KMS-11 (cell line): ENCODE measurements at regions not wholly inside any gene's neighbourhood (a gene's known extent, or its start where the extent isn't known, plus 50 kb on each side); places are given as distances from the start of the nearest gene placed in this dataset.

Experiments
- H2AFZ ChIP-seq: fragments of 200-600 bp; sonication (generic); 2 replicates; pipeline ENCODE4 v1.6.1; 2016; ENCODE audit warnings: antibody characterized with exemption, mixed run types, low read depth
- H3K27ac ChIP-seq: fragments of 200-600 bp; sonication (generic); 2 replicates; pipeline ENCODE4 v1.6.1; 2016; ENCODE audit warnings: mild to moderate bottlenecking, mixed run types
- H3K27me3 ChIP-seq: fragments of 200-600 bp; sonication (generic); 2 replicates; pipeline ENCODE4 v1.6.1; 2017; ENCODE audit warnings: mild to moderate bottlenecking, low read depth, mixed run types, moderate library complexity; ENCODE audit not compliant: insufficient read depth
- H3K36me3 ChIP-seq: fragments of 200-600 bp; sonication (generic); 2 replicates; pipeline ENCODE4 v1.6.1; 2017; ENCODE audit warnings: mild to moderate bottlenecking, mixed run types; ENCODE audit not compliant: insufficient read depth
- H3K4me1 ChIP-seq: fragments of 200-600 bp; sonication (generic); 2 replicates; pipeline ENCODE4 v1.6.1; 2016; ENCODE audit warnings: mild to moderate bottlenecking, low read depth, mixed run types; ENCODE audit not compliant: poor library complexity, severe bottlenecking
- H3K4me2 ChIP-seq: fragments of 200-600 bp; sonication (generic); 2 replicates; pipeline ENCODE4 v1.7.0; 2016; ENCODE audit warnings: mild to moderate bottlenecking, mixed run types
- H3K4me3 ChIP-seq: fragments of 200-600 bp; sonication (generic); IDR thresholded peaks from 2 replicates; pipeline ENCODE4 v1.6.1; 2017; ENCODE audit warnings: low read depth, low read length, mixed read lengths; ENCODE audit not compliant: insufficient read depth
- H3K79me2 ChIP-seq: fragments of 200-600 bp; sonication (generic); 2 replicates; pipeline ENCODE4 v1.6.1; 2016; ENCODE audit warnings: low read depth, mixed run types; ENCODE audit not compliant: insufficient read depth
- H3K9ac ChIP-seq: fragments of 200-600 bp; sonication (generic); 2 replicates; pipeline ENCODE4 v1.6.1; 2016; ENCODE audit warnings: mild to moderate bottlenecking, mixed run types
- H4K20me1 ChIP-seq: fragments of 200-600 bp; sonication (generic); 2 replicates; pipeline ENCODE4 v1.6.1; 2016; ENCODE audit warnings: mild to moderate bottlenecking, mixed run types; ENCODE audit not compliant: insufficient read depth
- TF ChIP-seq, protein P1 (sequence below): fragments of 200-600 bp; sonication (generic); conservative IDR thresholded peaks from 2 replicates; pipeline ENCODE4 v1.6.1; 2017; ENCODE audit warnings: low read depth, mild to moderate bottlenecking, antibody characterized with exemption, low read length, moderate library complexity, mixed read lengths

DNA sequence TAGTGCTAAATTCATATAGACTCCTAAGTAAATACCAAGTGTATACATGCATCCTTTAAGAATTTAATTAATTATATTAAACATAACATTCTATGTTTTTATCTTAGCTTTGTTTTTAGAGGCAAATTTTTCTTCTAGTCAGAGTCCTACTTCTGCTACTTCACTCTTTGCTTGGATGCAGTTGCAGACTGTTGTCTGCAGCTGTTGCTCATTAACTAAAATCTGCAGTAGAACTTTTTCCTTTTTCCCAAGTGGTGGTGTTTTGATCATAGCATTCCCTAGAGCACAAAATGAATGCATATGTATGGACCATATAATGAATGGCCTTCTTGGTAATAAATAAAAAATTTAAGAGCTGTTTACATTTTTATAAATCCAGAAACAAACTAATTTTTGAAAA is 198.3 kb downstream of the CASP12 start:
- H3K27me3 ChIP-seq, result no peaks in the 10 kb centered on the region
- peaks cover 43% of the 10 kb centered on the region for H3K4me1 ChIP-seq
- no peaks in the 10 kb centered on the region for H4K20me1 ChIP-seq

DNA sequence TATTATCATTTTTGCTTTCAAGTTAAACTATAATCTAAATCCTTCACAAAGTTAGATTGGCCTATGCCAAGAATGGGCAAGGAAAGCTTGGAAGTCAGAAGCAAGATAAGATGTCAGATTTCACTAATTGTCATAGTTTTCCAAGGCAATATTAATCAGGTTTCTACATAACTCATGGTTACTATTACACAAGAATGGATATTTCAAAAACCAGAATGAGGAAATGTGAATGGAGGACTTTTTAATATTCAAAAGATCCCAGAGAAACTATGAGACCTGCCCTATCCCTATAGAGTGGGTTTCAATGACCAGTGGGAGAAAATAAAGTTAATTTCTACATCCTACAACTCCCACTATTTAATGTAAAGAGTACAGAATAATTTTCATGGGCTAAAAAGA is 203.2 kb downstream of the CASP12 start:
- Histone ChIP-seq H3K4me3 (no peak overlapping the region), H2AFZ (no peak overlapping the region), H3K4me2 (no peak overlapping the region), H4K20me1 (no peaks in the 10 kb centered on the region), H3K79me2 (no peaks in the 10 kb centered on the region), H3K36me3 (no peaks in the 10 kb centered on the region), H3K27me3 (no peaks in the 10 kb centered on the region), H3K4me1 (peaks cover 11% of the 10 kb centered on the region), H3K9ac (no peak overlapping the region), H3K27ac (no peak overlapping the region)
- TF ChIP-seq, protein P1, sequence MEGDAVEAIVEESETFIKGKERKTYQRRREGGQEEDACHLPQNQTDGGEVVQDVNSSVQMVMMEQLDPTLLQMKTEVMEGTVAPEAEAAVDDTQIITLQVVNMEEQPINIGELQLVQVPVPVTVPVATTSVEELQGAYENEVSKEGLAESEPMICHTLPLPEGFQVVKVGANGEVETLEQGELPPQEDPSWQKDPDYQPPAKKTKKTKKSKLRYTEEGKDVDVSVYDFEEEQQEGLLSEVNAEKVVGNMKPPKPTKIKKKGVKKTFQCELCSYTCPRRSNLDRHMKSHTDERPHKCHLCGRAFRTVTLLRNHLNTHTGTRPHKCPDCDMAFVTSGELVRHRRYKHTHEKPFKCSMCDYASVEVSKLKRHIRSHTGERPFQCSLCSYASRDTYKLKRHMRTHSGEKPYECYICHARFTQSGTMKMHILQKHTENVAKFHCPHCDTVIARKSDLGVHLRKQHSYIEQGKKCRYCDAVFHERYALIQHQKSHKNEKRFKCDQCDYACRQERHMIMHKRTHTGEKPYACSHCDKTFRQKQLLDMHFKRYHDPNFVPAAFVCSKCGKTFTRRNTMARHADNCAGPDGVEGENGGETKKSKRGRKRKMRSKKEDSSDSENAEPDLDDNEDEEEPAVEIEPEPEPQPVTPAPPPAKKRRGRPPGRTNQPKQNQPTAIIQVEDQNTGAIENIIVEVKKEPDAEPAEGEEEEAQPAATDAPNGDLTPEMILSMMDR, result no peak

More for the DNA sequence above, 198.3 kb downstream of the CASP12 start:
- Histone ChIP-seq H2AFZ (no peak overlapping the region), H3K9ac (0 out of 2 replicates have a peak overlapping the region, but pooled peaks have one; percentile 6), H3K79me2 (no peaks in the 10 kb centered on the region), H3K4me2 (peak overlapping the region; percentile 54), H3K4me3 (no peak overlapping the region), H3K36me3 (no peaks in the 10 kb centered on the region), H3K27ac (peak overlapping the region; percentile 54)
- TF ChIP-seq, protein P1, result no peak

DNA sequence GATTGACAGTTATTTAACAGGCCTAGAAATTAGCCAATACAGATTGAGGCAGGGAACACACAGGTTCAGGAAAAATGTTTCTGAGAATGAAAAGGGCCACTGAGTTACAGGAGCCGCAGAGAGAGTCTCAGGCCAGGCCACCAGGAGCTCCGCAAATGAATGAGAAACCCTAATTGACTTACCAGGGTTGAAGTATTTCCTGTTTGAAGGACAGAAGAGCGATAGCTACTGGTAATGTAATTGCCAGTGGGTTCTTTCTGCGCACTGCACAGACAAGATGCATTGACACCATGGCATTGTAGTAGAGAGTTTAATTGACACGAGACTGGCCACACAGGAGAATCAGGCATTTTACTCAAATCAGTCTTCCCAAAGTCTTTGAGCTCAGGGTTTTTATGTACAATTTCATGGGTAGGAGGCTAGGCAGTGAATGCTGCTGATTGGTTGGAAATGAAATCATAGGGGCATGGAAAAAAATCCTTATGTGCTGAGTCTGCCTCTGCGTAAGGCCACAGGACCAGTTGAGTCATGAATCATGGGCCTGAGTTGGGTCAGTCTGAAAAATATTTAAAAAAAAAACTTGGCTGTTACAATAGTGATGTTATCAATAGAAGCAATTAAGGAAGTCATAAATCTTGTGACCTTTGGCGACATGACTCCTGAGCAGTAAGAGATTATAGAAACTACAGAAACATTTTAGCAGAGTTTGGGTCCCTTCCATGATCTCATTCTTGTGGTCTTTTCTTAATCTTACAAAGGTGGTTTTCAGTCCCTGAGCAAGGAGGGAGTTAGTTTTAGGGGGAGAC is 203.8 kb downstream of the CASP12 start:
- Histone ChIP-seq H2AFZ (no peak overlapping the region), H4K20me1 (no peaks in the 10 kb centered on the region), H3K4me1 (peaks cover 5% of the 10 kb centered on the region), H3K4me2 (no peak overlapping the region), H3K27me3 (no peaks in the 10 kb centered on the region), H3K79me2 (no peaks in the 10 kb centered on the region), H3K36me3 (no peaks in the 10 kb centered on the region), H3K9ac (no peak overlapping the region), H3K27ac (no peak overlapping the region), H3K4me3 (no peak overlapping the region)
- TF ChIP-seq, protein P1, result no peak

DNA sequence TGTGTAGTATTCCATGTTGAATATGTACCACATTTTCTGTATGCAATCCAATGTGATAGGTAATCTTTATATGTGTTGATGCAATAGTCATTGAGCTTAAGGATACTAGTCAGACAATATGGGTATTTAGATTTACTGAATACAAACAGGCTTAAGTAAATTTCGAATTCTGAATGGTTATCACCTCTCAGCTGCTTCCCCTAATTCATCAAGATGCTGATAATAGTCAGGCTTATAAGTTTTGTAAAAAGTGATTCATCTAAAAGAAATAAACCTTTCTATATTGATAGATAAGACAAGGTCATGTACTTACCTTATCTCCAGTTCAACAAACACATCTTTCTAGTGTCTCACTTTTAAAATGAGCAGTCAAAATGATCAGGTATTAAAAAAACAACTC is 205.5 kb downstream of the CASP12 start:
- Histone ChIP-seq H3K79me2 (no peaks in the 10 kb centered on the region), H3K9ac (no peak overlapping the region), H3K27ac (no peak overlapping the region), H3K27me3 (no peaks in the 10 kb centered on the region), H2AFZ (no peak overlapping the region), H3K4me2 (no peak overlapping the region), H4K20me1 (no peaks in the 10 kb centered on the region), H3K36me3 (no peaks in the 10 kb centered on the region), H3K4me3 (no peak overlapping the region), H3K4me1 (no peaks in the 10 kb centered on the region)
- TF ChIP-seq, protein P1, result no peak
